OCI-LY7 (cell line): ENCODE measurements at regions not wholly inside any gene's neighbourhood (a gene's known extent, or its start where the extent isn't known, plus 50 kb on each side); places are given as distances from the start of the nearest gene placed in this dataset.

ENCODE experiments used
- BruUV-seq: library from RNA; stranded (reverse); fragments of 400-500 nt; replicated peaks from 2 replicates; lab custom pipeline; 2021; lab: Mats Ljungman, UMichigan
- CTCF ChIA-PET: fragments of 300-600 bp; sonication (Branson Sonifier 250); formaldehyde crosslinking; loops from one replicate; lab custom pipeline; 2022; ENCODE audit warnings: antibody characterized with exemption; ENCODE audit not compliant: unreplicated experiment; lab: Charles Lee
- POLR2A ChIA-PET: fragments of 300-600 bp; sonication (Branson Sonifier 250); formaldehyde crosslinking; loops from one replicate; lab custom pipeline; 2022; ENCODE audit warnings: antibody characterized with exemption; lab: Charles Lee
- DNase-seq: peaks from one replicate; pipeline ENCODE4 v3.0.0-alpha.2; 2015; ENCODE audit warnings: low spot score
- H2AFZ ChIP-seq: fragments of 200-600 bp; sonication (generic), shearing (Covaris generic); 2 replicates; pipeline ENCODE4 v1.6.1; 2014; ENCODE audit warnings: mild to moderate bottlenecking, antibody characterized with exemption, low read length, moderate library complexity
- H3K27ac ChIP-seq: fragments of 200-600 bp; sonication (generic); 2 replicates; pipeline ENCODE4 v1.5.1; 2014; ENCODE audit warnings: mixed run types, low read depth, mild to moderate bottlenecking, moderate library complexity, low read length, inconsistent platforms; ENCODE audit not compliant: poor library complexity, severe bottlenecking
- H3K36me3 ChIP-seq: fragments of 200-600 bp; sonication (generic); 2 replicates; pipeline ENCODE4 v1.6.1; 2014; ENCODE audit warnings: mild to moderate bottlenecking, antibody characterized with exemption, low read length, moderate library complexity, mixed read lengths; ENCODE audit not compliant: insufficient read depth
- H3K4me1 ChIP-seq: fragments of 200-600 bp; sonication (generic); 2 replicates; pipeline ENCODE4 v1.5.1; 2014; ENCODE audit warnings: mild to moderate bottlenecking, low read length; ENCODE audit not compliant: insufficient read depth, poor library complexity, severe bottlenecking
- H3K4me2 ChIP-seq: fragments of 200-600 bp; sonication (generic); 2 replicates; pipeline ENCODE4 v1.6.1; 2014; ENCODE audit warnings: mild to moderate bottlenecking, low read length
- H3K4me3 ChIP-seq: fragments of 200-600 bp; sonication (generic); 2 replicates; pipeline ENCODE4 v1.5.1; 2014; ENCODE audit warnings: mild to moderate bottlenecking, low read depth, low read length; ENCODE audit not compliant: poor library complexity, severe bottlenecking
- H3K79me2 ChIP-seq: fragments of 200-600 bp; sonication (generic); 2 replicates; pipeline ENCODE4 v1.6.1; 2016; ENCODE audit warnings: low read depth, mild to moderate bottlenecking, low read length, moderate library complexity, mixed read lengths; ENCODE audit not compliant: insufficient read depth
- H3K9me2 ChIP-seq: fragments of 200-600 bp; sonication (generic); 2 replicates; pipeline ENCODE4 v1.6.1; 2016; ENCODE audit warnings: mild to moderate bottlenecking, low read length, mixed read lengths; ENCODE audit not compliant: insufficient read depth
- H3K9me3 ChIP-seq: fragments of 200-600 bp; sonication (generic); 2 replicates; pipeline ENCODE4 v1.6.1; 2014; ENCODE audit warnings: mild to moderate bottlenecking, mixed run types, low read length, mixed read lengths
- H4K20me1 ChIP-seq: fragments of 200-600 bp; sonication (generic); 2 replicates; pipeline ENCODE4 v1.6.1; 2014; ENCODE audit warnings: mild to moderate bottlenecking, antibody characterized with exemption, low read length, moderate library complexity, mixed read lengths; ENCODE audit not compliant: insufficient read depth
- CTCF ChIP-seq: fragments of 200-600 bp; sonication (generic); conservative IDR thresholded peaks from 2 replicates; pipeline ENCODE4 v1.5.1; 2014; ENCODE audit warnings: mild to moderate bottlenecking, antibody characterized with exemption, low read length, moderate library complexity, mixed read lengths
- EZH2phosphoT487 ChIP-seq: fragments of 200-600 bp; sonication (generic); IDR thresholded peaks from 2 replicates; pipeline ENCODE4 v1.6.1; 2018; ENCODE audit warnings: low read depth, borderline replicate concordance, mild to moderate bottlenecking, mixed run types, antibody characterized with exemption, low read length, moderate library complexity, mixed read lengths
- intact Hi-C: fragments of 100-400 bp; cut with micrococcal nuclease; formaldehyde crosslinking; loops from one replicate; pipeline ENCODE4 v1.10.0; 2022; ENCODE audit not compliant: unreplicated experiment

GRCh38 chr2:163997466-163997865 is 261.7 kb upstream of the FIGN start:
- no peaks in the 10 kb centered on the region for H4K20me1 ChIP-seq
- intact Hi-C loops = no loop called here
- no peaks in the 10 kb centered on the region for H3K79me2 ChIP-seq
- H3K27ac ChIP-seq = no peak overlapping the region
- H3K36me3 ChIP-seq = no peaks in the 10 kb centered on the region
- no peak overlapping the region for H3K4me3 ChIP-seq
- H3K4me2 ChIP-seq = no peak overlapping the region
- no peaks in the 10 kb centered on the region for H3K9me2 ChIP-seq
- no peak for DNase-seq
- ChIA-PET POLR2A (no interaction called here), CTCF (no interaction called here)
- H3K9me3 ChIP-seq = no peaks in the 10 kb centered on the region
- H3K4me1 ChIP-seq = no peaks in the 10 kb centered on the region
- no peak overlapping the region for H2AFZ ChIP-seq
- no peak for TF ChIP-seq CTCF
- TF ChIP-seq EZH2phosphoT487 = no peak
- no TSS peak for BruUV-seq

- H3K36me3 ChIP-seq = no peaks in the 10 kb centered on the region
- ChIA-PET POLR2A (interaction anchor here (1.1 kb wide), 1 partner anchor 24 kb away, joined by 3 read pairs; no protein-coding TSS in a partner anchor), CTCF (no interaction called here)
- H3K9me3 ChIP-seq = no peaks in the 10 kb centered on the region
- no peaks in the 10 kb centered on the region for H4K20me1 ChIP-seq
- no peak overlapping the region for H3K4me3 ChIP-seq
- H3K27ac ChIP-seq = no peak overlapping the region
- BruUV-seq = no TSS peak
- no peak for TF ChIP-seq CTCF
- no peak for TF ChIP-seq EZH2phosphoT487
- H2AFZ ChIP-seq = no peak overlapping the region
- no peaks in the 10 kb centered on the region for H3K79me2 ChIP-seq
- intact Hi-C loops = loop anchor here (5.0 kb wide), 1 partner anchor 177 kb away; no protein-coding TSS in a partner anchor
- no peak overlapping the region for H3K4me2 ChIP-seq
- H3K9me2 ChIP-seq = no peaks in the 10 kb centered on the region
- no peak for DNase-seq
- no peaks in the 10 kb centered on the region for H3K4me1 ChIP-seq
Measured at GRCh38 chr2:163990541-163990940, 254.7 kb upstream of the FIGN start.

- Histone ChIP-seq H3K4me2 (no peak overlapping the region), H3K9me2 (no peaks in the 10 kb centered on the region), H2AFZ (no peak overlapping the region), H4K20me1 (no peaks in the 10 kb centered on the region), H3K36me3 (no peaks in the 10 kb centered on the region), H3K79me2 (no peaks in the 10 kb centered on the region), H3K4me1 (no peaks in the 10 kb centered on the region), H3K9me3 (no peaks in the 10 kb centered on the region), H3K4me3 (no peak overlapping the region), H3K27ac (no peak overlapping the region)
- no peak for DNase-seq
- no peak for TF ChIP-seq CTCF
- no peak for TF ChIP-seq EZH2phosphoT487
- ChIA-PET POLR2A (interaction anchor here (1.1 kb wide), 1 partner anchor 24 kb away, joined by 3 read pairs; no protein-coding TSS in a partner anchor), CTCF (no interaction called here)
- BruUV-seq = no TSS peak
- intact Hi-C loops = loop anchor here (5.0 kb wide), 1 partner anchor 177 kb away; no protein-coding TSS in a partner anchor
Measured at GRCh38 chr2:163990101-163990500, 254.3 kb upstream of the FIGN start.
